CD14-positive monocyte (primary cell): ENCODE measurements at regions not wholly inside any gene's neighbourhood (a gene's known extent, or its start where the extent isn't known, plus 50 kb on each side); places are given as distances from the start of the nearest gene placed in this dataset.

Source experiments
- DNase-seq, 3 donors: peaks; one replicate each; pipeline ENCODE4 v3.0.0-alpha.2; 2011 to 2022
- H2AFZ ChIP-seq: 2 replicates; pipeline ENCODE4 v1.6.0; 2012; ENCODE audit warnings: mild to moderate bottlenecking, low read depth, low read length, inconsistent platforms; ENCODE audit not compliant: insufficient read depth, poor library complexity, severe bottlenecking
- H3K27ac ChIP-seq, 2 donors: 1 replicate in 1 of 2; 2 replicates in 1 of 2; pipeline ENCODE4 v1.5.1; 2012 to 2013; ENCODE audit warnings: low read length in 2 of 2, control low read depth in 1 of 2, inconsistent platforms in 1 of 2, low read depth in 1 of 2, mild to moderate bottlenecking in 1 of 2
- H3K27me3 ChIP-seq, 2 donors: one replicate each; pipeline versions ENCODE4 v1.6.0 to v1.6.1; 2011 to 2013; ENCODE audit warnings: low read length in 2 of 2; ENCODE audit not compliant: control insufficient read depth in 2 of 2, insufficient read depth in 2 of 2
- H3K36me3 ChIP-seq, 2 donors: replicated peaks in 1 of 2; 1 replicate in 1 of 2; 2 replicates in 1 of 2; pipeline versions ENCODE4 v1.5.1 to v1.6.1; 2012 to 2013; ENCODE audit warnings: low read length in 2 of 2, control low read depth in 1 of 2, inconsistent platforms in 1 of 2, mild to moderate bottlenecking in 1 of 2; ENCODE audit not compliant: insufficient read depth in 2 of 2, control insufficient read depth in 1 of 2
- H3K4me1 ChIP-seq, 2 donors: 1 replicate in 1 of 2; 2 replicates in 1 of 2; pipeline versions ENCODE4 v1.5.1 to v1.6.1; 2012 to 2013; ENCODE audit warnings: low read length in 2 of 2, control low read depth in 1 of 2, inconsistent platforms in 1 of 2, mild to moderate bottlenecking in 1 of 2, moderate library complexity in 1 of 2; ENCODE audit not compliant: insufficient read depth in 2 of 2, control insufficient read depth in 1 of 2
- H3K4me2 ChIP-seq: replicated peaks from 2 replicates; pipeline ENCODE3; 2012; ENCODE audit warnings: low read length, moderate library complexity, mild to moderate bottlenecking; ENCODE audit not compliant: poor library complexity, severe bottlenecking; ENCODE audit errors: extremely low read depth
- H3K4me3 ChIP-seq, 3 experiments: fragments of 200-600 bp in 1 of 3; sonication (generic) in 1 of 3; replicated peaks in 1 of 3; 1 replicate in 2 of 3; 2 replicates in 1 of 3; pipeline ENCODE4 v1.5.1; 2011 to 2013; ENCODE audit warnings: low read length in 3 of 3, mild to moderate bottlenecking in 3 of 3, control low read depth in 2 of 3, low read depth in 2 of 3, inconsistent platforms in 1 of 3, moderate library complexity in 1 of 3
- H3K79me2 ChIP-seq: 2 replicates; pipeline ENCODE4 v1.6.0; 2012; ENCODE audit warnings: mild to moderate bottlenecking, control low read depth, inconsistent platforms, low read length, moderate library complexity; ENCODE audit not compliant: insufficient read depth
- H3K9ac ChIP-seq: 2 replicates; pipeline ENCODE4 v1.6.0; 2017; ENCODE audit warnings: low read length, mild to moderate bottlenecking; ENCODE audit not compliant: insufficient read depth, poor library complexity, severe bottlenecking
- H3K9me3 ChIP-seq, 2 donors: replicated peaks in 1 of 2; 1 replicate in 1 of 2; 2 replicates in 1 of 2; pipeline versions ENCODE4 v1.5.1 to v1.6.1; 2012 to 2013; ENCODE audit warnings: low read length in 2 of 2, control low read depth in 1 of 2; ENCODE audit not compliant: control insufficient read depth in 1 of 2, insufficient read depth in 1 of 2
- H4K20me1 ChIP-seq: 2 replicates; pipeline ENCODE4 v1.6.0; 2012; ENCODE audit warnings: mild to moderate bottlenecking, low read length, control low read depth, moderate library complexity; ENCODE audit not compliant: insufficient read depth
- H3K27ac Mint-ChIP-seq, 7 donors: one replicate each; pipeline ENCODE4 v1.8.0; 2020; ENCODE audit warnings: mild to moderate bottlenecking in 7 of 7, mixed read lengths in 7 of 7, moderate library complexity in 6 of 7, inconsistent platforms in 2 of 7
- H3K27me3 Mint-ChIP-seq, 3 donors: one replicate each; pipeline ENCODE4 v1.8.0; 2021 to 2022; ENCODE audit warnings: low read depth in 3 of 3, mild to moderate bottlenecking in 3 of 3, mixed read lengths in 3 of 3, moderate library complexity in 3 of 3, inconsistent platforms in 1 of 3
- H3K36me3 Mint-ChIP-seq, 2 donors: one replicate each; pipeline ENCODE4 v1.8.0; 2020; ENCODE audit warnings: mixed read lengths in 2 of 2, inconsistent platforms in 1 of 2, mild to moderate bottlenecking in 1 of 2
- H3K4me1 Mint-ChIP-seq: one replicate; pipeline ENCODE4 v1.8.0; 2020; ENCODE audit warnings: mild to moderate bottlenecking, mixed read lengths
- H3K4me3 Mint-ChIP-seq, 2 donors: one replicate each; pipeline ENCODE4 v1.8.0; 2020; ENCODE audit warnings: mild to moderate bottlenecking in 2 of 2, mixed read lengths in 2 of 2, moderate library complexity in 1 of 2
- H3K9me3 Mint-ChIP-seq, 7 donors: one replicate each; pipeline ENCODE4 v1.8.0; 2020 to 2022; ENCODE audit warnings: mixed read lengths in 7 of 7, mild to moderate bottlenecking in 6 of 7, moderate library complexity in 6 of 7, inconsistent platforms in 2 of 7
- CTCF ChIP-seq: fragments of 200-600 bp; IDR thresholded peaks from one replicate; pipeline ENCODE4 v1.8.0; 2022; ENCODE audit warnings: antibody characterized with exemption, mild to moderate bottlenecking
- WGBS: methylation state at CpG from one replicate; pipeline ENCODE4 v1.1.5; 2013; ENCODE audit warnings: missing lambda C conversion rate; ENCODE audit not compliant: insufficient coverage; 5-methylcytosine and 5-hydroxymethylcytosine counted together
- intact Hi-C, 2 donors: fragments of 100-400 bp; cut with micrococcal nuclease; formaldehyde crosslinking; loops; one replicate each; pipeline versions ENCODE4 v1.15.0 to v1.15.1; 2023

GRCh38 chr15:62400778-62401177 is 235.7 kb upstream of the C2CD4B start:
- no peaks in the 10 kb centered on the region for H3K27me3 ChIP-seq
- intact Hi-C loops: no loop called here
- Mint-ChIP-seq H3K4me3 (no peak overlapping the region), H3K4me1 (no peaks in the 10 kb centered on the region), H3K27ac (no peak overlapping the region), H3K27me3 (peaks cover 0 to 6% (median 0%) of the 10 kb centered on the region in 3 donors), H3K36me3 (peaks cover 0 to 2% of the 10 kb centered on the region in 2 donors), H3K9me3 (peaks cover 16 to 43% (median 32%) of the 10 kb centered on the region in 7 donors)
- H3K27ac ChIP-seq: no peak overlapping the region
- no peaks in the 10 kb centered on the region for H3K36me3 ChIP-seq
- no peaks in the 10 kb centered on the region for H3K79me2 ChIP-seq
- 89% methylated on average over 3 of the region's 5 CpGs for WGBS
- no peak overlapping the region for H3K9ac ChIP-seq
- no peaks in the 10 kb centered on the region for H3K4me1 ChIP-seq
- no peak for TF ChIP-seq CTCF
- DNase-seq: no peak
- no peak overlapping the region for H3K4me3 ChIP-seq
- no peak overlapping the region for H3K4me2 ChIP-seq
- no peak overlapping the region for H2AFZ ChIP-seq
- peaks cover 18 to 31% of the 10 kb centered on the region in 2 donors for H3K9me3 ChIP-seq
- H4K20me1 ChIP-seq: no peaks in the 10 kb centered on the region

GRCh38 chr15:62402687-62403086 is 237.6 kb upstream of the C2CD4B start:
- no peak overlapping the region for H3K27ac ChIP-seq
- 92% methylated on average over 3 of the region's 6 CpGs for WGBS
- no peaks in the 10 kb centered on the region for H3K79me2 ChIP-seq
- no peak overlapping the region for H3K9ac ChIP-seq
- H3K27ac Mint-ChIP-seq: peak overlapping the region in 1 of 7 donors; percentile 22
- intact Hi-C loops: no loop called here
- no peaks in the 10 kb centered on the region for H3K4me1 ChIP-seq
- H3K4me3 Mint-ChIP-seq: no peak overlapping the region
- H4K20me1 ChIP-seq: no peaks in the 10 kb centered on the region
- no peak for DNase-seq
- no peaks in the 10 kb centered on the region for H3K36me3 ChIP-seq
- no peak overlapping the region for H2AFZ ChIP-seq
- H3K36me3 Mint-ChIP-seq: peaks cover 0 to 2% of the 10 kb centered on the region in 2 donors
- H3K9me3 ChIP-seq: peaks cover 18 to 27% of the 10 kb centered on the region in 2 donors
- no peaks in the 10 kb centered on the region for H3K27me3 ChIP-seq
- H3K4me1 Mint-ChIP-seq: no peaks in the 10 kb centered on the region
- H3K4me3 ChIP-seq: no peak overlapping the region
- peaks cover 0 to 6% (median 2%) of the 10 kb centered on the region in 3 donors for H3K27me3 Mint-ChIP-seq
- TF ChIP-seq CTCF: no peak
- H3K4me2 ChIP-seq: no peak overlapping the region
- peaks cover 16 to 41% (median 30%) of the 10 kb centered on the region in 7 donors for H3K9me3 Mint-ChIP-seq
